ENCODE measurements at regions not wholly inside any gene's neighbourhood (a gene's known extent, or its start where the extent isn't known, plus 50 kb on each side); places are given as distances from the start of the nearest gene placed in this dataset.
"Not testable (repeated sequence)": the region's sequence is repeated elsewhere in the genome, so short reads cannot be mapped to it uniquely, and the experiment has no call there.

DNA sequence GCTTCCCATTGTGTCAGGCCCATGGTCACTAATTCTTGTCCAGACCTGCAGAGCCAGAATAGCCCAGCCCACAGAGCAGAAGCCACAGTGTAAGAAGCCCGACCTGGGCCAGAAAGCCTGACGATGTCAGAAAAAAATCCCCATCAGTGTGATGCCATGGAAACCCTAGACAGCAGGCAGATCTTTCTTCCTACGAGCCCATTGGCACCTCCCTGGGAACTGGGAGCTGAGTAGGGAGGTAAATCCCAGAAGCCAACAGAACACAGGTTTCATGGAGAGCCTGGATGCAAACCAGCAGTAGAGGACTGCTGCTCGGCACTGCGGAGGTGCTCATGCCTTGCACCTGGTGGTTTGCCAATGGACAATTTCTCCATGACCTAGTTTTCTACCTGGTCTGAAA, 82.2 kb upstream of the SLC22A16 start:
- no peak for DNase-seq

DNA sequence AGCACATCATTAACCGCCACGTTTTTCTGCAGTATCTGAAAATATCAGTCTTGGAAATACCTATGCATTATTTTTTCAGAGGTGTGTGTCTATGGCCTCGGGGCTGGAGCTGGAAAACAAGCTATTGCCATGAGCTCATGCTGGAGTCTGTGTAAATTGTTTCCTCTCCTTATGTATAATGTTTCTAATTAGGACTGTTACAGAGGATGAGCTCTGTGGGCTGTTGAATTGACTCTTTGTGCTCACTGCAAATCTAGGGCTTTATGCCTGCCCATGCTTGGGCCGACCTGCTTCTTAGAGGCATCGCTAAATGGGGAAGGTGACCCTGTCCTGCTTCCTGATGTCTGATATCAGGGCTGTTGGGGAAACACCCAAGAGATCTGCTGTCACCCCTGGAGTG, 80.8 kb upstream of the SLC22A16 start:
- no peak for DNase-seq

DNA sequence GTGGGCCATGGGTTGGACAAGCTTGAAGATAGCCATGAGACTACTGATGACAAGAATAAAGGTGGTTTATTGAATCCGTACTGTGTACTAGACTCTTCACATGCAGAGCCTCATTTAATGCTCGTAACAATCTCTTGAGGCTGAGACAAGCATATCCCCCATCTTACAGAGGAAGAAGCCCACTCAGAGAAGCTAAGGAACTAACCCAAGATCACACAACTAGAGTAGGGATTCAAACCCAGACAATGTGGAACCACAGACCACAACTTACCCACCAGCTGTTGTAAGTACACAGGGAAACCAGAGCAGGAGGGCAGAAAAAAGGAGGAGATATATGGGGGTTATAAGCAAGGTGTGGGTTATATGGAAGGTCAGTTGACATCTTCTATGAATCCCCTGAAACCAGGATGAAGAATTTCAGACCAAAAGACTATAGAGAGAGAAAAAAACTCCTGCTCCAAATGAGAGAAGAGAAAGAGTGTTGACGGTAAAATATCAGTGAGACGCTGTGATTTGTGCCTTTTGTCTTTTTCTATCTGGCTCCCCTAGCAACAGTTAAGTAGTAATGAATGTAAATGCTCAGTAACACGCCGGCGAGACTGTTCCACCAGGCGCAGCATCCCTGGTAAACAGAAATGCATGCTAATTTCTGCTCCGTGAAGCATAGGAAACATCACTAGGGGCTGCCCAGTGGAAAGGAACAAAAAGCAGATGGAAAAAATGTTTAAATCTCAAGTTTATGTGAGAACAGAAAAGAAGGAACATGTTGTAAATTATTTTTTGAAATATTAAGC, 80.1 kb upstream of the SLC22A16 start:
- no peak for DNase-seq

DNA sequence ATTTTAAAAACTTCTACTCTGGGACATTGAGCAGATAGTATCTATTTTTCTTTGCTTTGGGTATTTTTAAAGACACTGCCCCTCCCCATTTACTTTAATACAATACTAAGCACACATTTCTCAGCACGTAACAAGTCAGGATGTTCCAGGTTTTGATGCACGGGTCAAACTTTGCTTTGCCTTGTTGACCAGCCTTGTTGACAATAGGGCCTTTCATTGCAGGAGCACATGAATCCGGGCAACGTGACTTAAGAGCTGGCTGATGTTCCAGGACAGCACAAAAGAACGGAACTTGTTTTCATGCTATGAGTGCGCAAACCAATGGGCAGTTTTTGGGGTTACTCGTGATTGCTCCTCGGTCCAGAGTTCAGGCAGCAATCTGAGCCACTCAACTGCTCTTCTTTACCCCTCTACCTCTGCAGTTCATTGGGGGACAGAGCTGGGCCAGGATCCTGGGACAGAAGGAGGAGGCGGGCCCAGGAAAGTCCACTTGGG, 78.6 kb upstream of the SLC22A16 start:
- no peak for DNase-seq

DNA sequence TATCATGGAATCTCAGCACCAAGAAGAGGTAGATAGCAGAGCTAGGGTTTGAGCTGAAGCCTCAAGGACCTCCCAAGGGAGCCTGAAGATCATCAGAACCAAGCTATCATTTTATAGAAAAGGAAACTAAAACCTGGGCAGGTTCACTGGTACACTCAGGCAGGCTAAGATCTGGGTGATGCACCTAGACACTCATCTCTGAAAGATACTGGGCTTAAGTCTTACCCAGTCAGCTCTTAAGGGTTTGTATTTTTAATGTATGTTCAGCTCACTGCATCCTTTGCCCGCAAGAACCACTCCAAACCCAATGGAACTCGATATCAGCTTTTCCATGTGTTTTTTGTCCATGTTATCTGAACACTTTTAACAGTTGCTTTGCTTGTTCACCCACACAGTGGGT, 78.0 kb upstream of the SLC22A16 start:
- no peak for DNase-seq

DNA sequence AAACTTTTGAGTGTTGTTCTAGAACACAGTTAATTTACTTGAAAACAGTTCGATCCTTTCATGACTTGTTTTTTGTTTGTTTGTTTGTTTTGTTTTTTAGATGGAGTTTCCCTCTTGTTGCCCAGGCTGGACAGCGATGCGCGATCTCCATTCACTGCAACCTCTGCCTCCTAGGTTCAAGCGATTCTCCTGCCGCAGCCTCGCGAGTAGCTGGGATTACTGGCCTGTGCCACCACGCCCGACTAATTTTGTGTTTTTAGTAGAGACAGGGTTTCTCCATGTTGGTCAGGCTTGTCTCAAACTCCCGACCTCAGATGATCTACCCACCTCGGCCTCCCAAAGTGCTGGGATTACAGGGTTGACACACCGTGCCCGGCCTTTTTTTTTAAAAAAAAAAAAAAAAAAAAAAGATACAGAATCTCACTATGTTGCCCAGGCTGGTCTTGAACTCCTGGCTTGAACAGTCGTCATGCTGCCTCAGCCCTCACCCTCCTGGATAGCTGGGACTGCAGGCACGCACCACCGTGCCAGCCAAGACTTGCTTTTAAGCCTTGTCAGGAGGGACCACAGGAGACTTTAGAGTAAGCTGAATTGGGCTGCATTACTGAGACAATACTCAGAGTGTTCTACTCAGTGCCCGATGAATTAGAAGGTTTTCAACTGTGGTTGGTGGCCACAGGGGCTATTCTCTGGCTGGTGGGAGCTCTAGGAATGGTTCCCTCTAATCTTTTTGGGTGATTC, 76.7 kb upstream of the SLC22A16 start:
- no peak for DNase-seq

DNA sequence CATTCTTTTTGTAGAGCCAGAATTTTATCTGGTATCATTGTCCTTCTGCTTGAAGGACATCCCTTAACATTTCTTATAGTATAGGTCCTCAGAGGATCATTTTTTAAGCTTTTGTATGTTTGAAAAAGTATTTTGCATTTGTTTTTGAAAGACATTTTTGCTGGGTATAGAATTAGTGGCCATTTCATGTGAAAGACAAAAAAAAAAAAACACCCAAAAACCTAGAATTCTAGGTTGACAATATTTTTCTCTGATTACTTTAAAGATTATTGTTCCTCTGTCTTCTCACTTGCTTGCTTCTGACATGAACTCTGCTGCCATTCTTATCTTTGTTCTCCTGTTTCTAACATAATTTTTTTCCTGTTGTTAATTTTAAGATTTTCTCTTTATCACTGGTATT, 75.7 kb upstream of the SLC22A16 start:
- no peak for DNase-seq

DNA sequence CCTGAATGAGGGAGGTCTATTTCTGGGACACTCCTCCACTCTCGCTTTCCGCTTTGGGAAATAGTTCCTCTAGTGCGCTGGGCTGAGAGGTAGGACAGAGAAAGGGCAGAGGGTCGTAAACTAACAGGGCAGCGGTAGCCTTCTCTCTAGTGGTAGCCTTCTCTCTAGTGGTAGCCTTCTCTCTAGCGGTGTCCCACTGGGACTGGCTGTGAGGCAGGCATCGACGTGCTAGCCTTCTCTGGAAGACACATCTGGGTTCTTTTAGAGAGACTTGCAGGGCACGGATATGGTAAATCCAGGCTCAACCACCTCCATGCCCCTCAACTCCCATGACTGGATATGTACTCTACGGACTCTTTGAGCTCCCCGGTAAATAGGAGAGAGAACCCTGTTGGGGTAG, 74.7 kb upstream of the SLC22A16 start:
- DNase-seq, result no peak

DNA sequence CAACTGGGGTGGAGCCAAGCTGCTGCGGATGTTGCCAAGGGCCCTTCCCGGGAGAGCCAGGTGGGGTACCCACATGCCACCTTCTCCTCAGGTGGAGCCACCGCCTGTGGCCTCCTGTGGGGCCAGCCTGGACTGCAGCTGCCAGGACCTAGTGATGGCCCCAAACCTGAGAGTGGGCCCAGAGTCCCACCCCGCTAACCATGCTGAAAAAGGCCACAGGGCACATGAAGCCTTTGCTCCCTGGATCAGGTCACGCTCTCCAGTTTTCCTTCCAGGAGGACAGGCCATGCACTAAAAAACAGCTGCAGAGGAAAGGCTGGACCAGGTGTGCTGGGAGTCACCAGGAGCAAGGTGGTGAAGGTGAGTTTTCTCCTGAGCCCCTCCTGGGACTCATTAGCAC, 73.9 kb upstream of the SLC22A16 start:
- DNase-seq, result no peak

DNA sequence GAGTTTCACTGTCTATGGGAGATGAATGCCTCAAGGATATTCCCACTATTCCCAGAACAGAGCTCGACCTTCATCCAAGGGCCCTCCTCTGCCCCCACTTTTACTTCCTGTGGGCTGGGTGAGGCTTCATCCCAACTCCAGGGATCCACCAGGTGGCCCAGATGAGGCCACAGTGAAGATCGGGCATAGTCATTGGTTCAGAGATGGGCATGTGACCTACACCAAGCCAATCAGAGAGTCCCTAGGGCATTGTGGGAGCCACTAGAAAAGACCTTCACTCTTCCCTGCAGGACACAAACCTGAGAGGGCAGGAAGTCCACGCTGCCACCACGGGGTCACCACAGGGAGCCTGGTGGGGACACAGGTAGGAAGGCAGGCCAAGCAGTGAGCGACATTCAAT, 72.9 kb upstream of the SLC22A16 start:
- no peak for DNase-seq

DNA sequence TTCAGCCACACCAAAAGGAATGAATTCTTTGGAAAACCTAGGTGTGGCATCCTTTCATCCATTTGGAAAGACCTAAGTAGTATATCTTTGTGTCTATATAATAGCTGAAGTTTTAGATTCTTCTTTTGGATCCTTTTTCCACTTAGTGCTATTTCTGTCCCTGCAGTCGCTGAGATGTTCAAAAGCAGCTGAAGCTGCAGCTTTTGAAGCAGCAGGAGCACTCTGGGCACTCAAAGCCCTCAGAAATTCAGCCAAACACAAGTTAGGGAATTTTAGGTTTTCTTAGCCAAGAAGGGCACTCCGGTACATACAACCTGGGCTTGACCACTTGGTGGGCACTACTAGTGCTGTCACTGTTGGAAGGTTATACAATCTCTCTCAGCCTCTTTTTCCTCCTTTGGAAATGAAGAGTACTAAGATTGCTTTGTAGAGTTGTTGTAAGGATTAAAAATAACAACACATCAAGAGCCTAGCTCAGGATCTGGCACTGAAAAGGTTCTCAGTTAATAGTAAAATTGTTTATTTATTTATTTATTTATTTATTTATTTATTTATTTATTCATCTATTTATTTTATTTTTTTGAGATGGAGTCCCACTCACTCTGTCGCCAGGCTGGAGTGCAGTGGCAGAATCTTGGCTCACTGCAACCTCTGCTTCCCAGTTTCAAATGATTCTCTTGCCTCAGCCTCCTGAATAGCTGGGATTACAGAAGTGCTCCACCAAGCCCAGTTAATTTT, 71.9 kb upstream of the SLC22A16 start:
- no peak for DNase-seq

DNA sequence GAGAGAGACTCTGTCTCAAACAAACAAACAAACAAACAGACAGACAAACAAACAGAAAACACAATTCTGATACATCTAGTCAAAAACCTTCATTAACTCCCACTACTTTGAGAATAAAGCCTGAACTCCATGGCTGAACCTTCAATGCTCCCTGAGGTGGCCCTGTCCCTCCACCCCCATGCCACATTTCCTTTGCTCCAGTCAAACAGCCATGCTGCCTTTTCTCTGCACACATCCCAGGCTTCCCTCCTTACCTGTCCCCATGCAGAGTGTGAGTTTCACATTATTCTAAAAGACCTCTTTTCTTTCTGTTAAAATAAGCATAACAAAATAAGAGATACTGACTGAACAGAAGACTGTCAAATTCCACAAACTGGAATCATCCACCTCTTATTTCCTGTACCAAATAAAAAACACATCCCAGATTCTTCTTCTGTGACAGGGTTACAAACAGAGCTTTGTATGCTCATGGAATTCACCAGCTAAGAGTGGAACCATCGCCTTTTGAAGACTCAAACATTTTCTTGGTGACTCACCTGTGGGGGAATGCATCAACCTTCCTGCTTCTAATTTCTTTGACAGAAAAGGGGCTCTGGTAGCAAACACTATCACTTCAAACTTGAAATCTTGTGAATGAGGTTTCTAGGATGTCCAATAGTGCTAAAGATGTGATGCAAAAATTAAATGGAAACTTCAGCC, 71.0 kb upstream of the SLC22A16 start:
- DNase-seq, result no peak

DNA sequence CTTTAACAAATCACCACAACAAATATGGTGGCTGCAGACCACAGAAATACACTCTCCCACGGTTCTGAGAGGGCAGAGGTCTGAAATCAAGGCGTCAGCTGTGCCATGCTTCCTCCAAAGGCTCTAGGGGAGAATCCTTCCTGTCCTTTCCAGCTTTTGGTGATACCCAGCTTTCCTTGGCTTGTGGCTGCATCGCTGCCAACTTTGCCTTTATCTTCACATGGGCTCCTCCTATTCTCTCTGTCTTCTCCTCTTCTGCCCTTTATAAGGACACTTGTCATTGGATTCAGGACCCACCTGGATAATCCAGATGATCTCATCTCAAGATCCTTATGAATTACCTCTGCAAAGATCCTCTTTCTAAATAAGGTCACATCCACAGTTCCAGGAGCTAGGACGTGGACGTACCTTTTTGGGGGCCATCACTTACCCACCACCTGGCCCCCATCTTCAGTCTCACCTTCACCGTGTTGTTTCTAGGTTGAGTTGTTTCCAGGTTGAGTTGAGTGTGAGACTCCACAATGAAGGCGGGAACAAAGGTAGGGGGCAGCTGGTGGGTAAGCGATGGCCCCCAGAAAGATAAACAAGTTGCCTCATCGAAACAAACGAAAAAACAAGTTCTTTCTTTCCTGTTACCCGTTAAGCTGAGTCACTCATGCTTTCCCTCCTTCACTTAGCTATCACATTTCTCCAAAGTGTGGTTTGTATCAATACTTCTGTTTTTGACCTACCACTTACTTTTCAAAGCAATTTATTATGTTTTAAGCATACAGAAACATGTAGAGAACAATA, 68.9 kb upstream of the SLC22A16 start:
- DNase-seq, result no peak

DNA sequence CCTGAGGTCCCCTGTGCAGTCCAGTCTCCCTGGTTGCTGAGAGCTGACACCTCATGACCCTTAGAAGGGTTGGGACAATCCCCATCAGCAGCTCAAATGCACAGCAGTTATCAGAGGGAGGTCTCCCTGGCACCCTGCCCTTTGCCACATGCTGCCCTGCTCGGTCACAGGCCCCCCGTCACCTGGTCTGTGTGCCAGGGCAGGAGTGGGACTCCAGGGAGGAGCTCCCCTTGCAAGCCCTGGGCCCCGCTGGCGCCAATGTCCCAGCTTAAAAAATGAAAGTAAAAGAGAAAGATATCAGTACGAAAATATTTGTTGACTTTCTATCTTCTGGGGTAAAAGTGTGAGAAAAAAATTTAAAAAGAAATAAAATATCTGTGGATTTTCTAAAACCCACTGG, 68.1 kb upstream of the SLC22A16 start:
- DNase-seq, result no peak

DNA sequence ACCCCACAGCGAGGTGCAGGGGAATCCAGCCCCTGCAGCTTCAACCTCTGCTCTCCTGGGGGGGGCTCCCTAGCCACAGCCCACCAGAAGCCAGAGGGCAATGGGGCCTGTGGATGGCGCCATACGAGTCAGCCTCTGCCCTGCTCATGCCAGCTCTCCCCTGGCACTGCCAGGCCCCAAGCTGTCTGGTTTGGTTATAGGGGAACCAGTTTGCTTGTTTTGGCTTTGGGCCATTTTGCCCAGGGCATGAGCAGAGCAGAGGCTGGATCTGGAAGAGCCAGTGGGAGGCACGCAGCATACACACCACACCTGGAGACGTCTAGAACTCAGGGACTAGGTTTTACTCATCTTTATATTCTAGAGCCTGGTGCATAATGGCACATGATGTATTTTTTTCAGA, 66.7 kb upstream of the SLC22A16 start:
- no peak for DNase-seq

DNA sequence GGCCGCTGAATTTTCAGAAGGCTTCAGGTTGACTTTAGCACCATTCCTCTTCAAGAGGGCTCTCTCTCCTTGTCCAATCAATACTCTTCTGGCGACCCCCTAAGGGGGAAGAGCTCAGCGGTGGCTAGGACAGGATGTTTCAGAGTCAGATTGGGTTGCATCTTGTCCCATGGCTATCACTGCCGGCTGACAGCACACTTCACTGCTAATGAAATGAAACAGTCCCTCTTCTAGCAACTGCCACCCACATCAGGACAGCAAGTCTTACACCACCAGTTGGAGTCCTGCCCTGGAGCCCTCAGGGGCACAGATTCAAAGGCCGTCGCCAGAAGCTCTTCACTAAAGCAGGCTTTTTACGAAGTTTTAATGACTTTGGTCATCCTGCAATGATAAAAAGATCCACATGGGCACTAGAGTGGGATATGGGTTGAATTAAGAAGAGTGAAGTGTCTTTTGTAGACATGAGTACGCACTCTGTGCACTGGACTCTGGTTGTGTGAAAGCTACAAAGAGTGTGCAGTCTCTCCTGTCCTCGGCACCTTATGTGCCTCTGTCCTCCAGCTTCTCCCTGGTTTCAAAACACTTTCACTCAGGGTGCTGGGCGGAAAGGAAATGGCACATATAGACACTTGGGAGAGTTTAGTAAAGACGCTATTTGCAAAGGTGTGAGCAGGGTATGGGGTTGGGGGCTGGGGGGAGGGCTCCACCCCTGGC, 66.1 kb upstream of the SLC22A16 start:
- no peak for DNase-seq

DNA sequence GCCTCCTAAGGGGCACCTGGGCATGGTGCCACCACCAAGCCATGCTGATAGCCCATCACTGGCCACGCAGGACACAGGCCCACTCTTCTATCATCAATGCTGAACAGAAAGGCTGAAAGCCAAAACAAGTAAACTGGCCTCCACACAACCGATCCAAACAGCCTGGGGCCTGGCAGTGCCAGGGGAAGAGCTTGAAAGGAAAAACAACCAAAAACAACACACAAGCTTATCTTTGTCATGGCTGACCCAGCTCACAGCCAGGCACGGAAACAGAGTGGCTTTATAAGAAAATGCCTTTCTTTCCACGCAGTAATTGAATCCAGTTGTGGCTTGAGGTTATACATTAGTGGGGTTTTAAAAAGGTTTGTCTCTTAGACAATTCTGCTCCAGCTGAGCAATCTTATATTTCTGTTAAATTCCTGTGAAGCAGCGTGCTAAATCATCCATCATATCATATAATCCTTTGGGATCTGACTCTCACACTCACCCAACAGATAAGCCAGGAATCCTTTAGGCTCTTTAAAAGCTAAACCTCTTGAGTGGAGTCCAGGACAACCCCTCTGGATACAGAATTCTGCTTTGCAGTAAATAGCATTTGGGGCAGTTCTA, 65.4 kb upstream of the SLC22A16 start:
- DNase-seq, result no peak

DNA sequence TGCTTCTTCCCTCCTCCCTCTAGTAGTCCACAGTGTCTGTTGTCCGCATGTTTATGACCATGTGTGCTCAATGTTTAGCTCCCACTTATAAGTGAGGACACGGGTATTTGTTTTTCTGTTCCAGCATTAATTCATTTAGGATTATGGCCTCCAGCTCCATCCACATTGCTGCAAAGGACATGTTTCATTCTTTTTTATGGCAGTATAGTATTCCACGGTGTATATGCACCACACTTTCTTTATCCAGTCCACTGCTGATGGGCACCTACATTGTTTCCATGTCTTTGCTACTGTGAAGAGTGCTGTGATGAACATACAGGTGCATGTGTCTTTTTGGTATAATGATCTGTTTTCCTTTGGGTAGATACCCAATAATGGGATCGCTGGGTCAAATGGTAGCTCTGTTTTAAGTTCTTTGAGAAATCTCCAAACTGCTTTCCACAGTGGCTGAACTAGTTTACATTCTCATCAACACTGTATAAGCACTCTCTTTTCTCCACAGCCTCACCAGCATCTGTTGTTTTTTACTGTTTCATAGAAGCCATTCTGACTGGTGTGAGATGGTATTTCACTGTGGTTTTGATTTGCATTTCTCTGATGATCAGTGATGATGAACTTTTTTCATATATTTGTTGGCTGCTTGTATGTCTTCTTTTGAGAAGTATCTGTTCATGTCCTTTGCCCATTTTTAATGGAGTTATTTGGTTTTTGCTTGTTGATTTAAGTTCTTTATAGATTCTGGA, 63.0 kb upstream of the SLC22A16 start:
- DNase-seq, result not testable (repeated sequence)

DNA sequence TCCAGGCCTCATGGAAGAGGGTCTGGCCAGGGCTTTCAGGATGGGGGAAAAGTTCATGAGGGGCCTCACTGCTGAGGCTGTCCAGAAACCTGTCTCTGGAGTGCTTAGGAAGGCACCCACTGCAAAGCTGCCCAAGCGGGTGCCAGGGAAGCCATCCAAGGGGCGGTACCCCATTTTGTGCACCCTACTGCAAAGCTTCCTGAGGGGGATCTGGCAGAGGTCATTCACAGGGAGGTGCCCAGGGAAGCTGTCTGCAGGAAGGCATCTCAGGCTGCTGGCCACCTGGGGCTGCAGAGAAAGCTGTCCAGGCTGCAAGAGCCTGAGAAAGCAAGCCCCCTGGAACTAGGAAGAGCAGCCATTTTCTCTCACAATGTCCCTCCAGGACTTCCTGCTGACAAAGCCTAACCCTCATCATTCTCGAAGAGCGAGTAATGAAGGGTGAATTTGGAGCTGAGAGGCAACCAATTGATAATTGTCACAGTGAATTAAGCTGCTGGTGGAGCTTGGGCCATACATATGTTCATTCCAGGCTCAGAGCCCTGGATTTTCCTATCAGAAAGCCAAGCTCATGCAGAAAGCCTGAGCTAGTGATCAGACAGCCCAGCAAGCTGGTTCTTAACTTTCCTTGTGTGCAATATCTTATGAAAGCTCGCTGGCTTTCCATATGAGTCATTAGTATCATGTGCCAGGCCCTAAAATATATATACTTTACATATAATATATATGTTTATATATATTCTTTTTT, 62.2 kb upstream of the SLC22A16 start:
- DNase-seq, result no peak

All from activated T-cell treated with anti-CD3 and anti-CD28 coated beads for 4 hours (primary cell).